ENCODE measurements at regions not wholly inside any gene's neighbourhood (a gene's known extent, or its start where the extent isn't known, plus 50 kb on each side); places are given as distances from the start of the nearest gene placed in this dataset.

DNA sequence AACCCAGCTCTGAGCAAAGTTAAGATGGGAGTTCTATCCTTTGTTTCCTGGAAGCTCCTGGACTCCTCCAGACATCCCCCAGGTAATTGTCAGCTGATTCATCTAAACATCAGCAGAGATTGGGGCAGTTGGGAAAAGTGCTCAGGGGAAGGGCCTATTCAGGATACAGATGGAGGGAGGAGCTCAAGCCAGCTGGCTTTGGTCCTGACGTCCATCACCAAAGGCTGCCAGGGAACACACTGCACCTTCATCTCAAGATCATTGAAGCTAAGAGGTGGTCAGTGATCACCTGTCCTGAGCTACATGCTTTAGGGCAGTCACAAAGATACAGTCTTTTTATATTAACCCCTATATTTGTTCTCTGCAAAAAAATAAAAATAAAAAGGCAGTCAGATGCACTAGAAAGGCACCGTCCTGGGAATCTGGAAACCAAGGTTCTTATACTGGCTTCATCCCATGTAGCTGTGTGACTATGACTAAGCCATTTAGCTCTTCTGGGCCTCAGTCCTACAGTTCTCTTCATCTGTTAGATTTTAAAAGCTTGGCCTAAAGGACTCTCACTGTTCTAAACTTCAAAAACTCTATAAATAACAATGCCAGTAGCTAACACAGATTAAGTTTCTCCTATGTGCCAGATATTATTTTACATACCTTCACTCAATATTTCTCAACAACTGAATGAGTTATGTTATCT is 446.5 kb downstream of the BCL11A start:
- H3K4me2 ChIP-seq (ENCODE audit: control insufficient read depth, insufficient read depth), result no peak overlapping the region
- no peak for ATAC-seq
- no peak overlapping the region for H3K27ac ChIP-seq (ENCODE audit: control insufficient read depth, insufficient read depth)
- no peak overlapping the region for H3K9ac ChIP-seq (ENCODE audit: control insufficient read depth, insufficient read depth, low read length)
- H3K9me3 ChIP-seq (replicated peaks; ENCODE audit: control insufficient read depth, insufficient read depth, low read length), result no peaks in the 10 kb centered on the region
- no peaks in the 10 kb centered on the region for H3K27me3 ChIP-seq (replicated peaks in 1 of 2; ENCODE audit: control insufficient read depth in 2 of 2, insufficient read depth in 2 of 2, low read length in 1 of 2)
- H4K20me1 ChIP-seq (ENCODE audit: control insufficient read depth, insufficient read depth), result no peaks in the 10 kb centered on the region
- WGBS (ENCODE audit: insufficient coverage, insufficient replicate concordance, low lambda C conversion rate, missing lambda C conversion rate), result 17% methylated on average over 2 of the region's 2 CpGs
- TF ChIP-seq BRCA1 (IDR thresholded peaks at IDR 0.05; ENCODE audit: low read depth, low read length) (no peak), SRF (IDR thresholded peaks at IDR 0.05; ENCODE audit: low read depth in 2 of 2, low read length in 2 of 2) (no peak), E4F1 (IDR thresholded peaks at IDR 0.05; ENCODE audit: borderline replicate concordance, partially characterized antibody) (no peak), MYC (IDR thresholded peaks at IDR 0.05; ENCODE audit: insufficient read depth, insufficient read length, insufficient replicate concordance, low read length, severe bottlenecking) (no peak), DPF2 (IDR thresholded peaks at IDR 0.05) (no peak), NFIC (IDR thresholded peaks at IDR 0.05; ENCODE audit: low read depth, low read length) (no peak), SMC3 (IDR thresholded peaks at IDR 0.05; ENCODE audit: borderline replicate concordance, low read length) (no peak), TCF3 (IDR thresholded peaks at IDR 0.05; ENCODE audit: borderline replicate concordance, insufficient read depth, low read depth, low read length) (no peak), RUNX3 (IDR thresholded peaks at IDR 0.05; ENCODE audit: low read length) (no peak)
- TF ChIP-seq, protein P1, sequence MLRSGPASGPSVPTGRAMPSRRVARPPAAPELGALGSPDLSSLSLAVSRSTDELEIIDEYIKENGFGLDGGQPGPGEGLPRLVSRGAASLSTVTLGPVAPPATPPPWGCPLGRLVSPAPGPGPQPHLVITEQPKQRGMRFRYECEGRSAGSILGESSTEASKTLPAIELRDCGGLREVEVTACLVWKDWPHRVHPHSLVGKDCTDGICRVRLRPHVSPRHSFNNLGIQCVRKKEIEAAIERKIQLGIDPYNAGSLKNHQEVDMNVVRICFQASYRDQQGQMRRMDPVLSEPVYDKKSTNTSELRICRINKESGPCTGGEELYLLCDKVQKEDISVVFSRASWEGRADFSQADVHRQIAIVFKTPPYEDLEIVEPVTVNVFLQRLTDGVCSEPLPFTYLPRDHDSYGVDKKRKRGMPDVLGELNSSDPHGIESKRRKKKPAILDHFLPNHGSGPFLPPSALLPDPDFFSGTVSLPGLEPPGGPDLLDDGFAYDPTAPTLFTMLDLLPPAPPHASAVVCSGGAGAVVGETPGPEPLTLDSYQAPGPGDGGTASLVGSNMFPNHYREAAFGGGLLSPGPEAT (IDR thresholded peaks at IDR 0.05; ENCODE audit: low read depth), result no peak
- TF ChIP-seq, protein P2, sequence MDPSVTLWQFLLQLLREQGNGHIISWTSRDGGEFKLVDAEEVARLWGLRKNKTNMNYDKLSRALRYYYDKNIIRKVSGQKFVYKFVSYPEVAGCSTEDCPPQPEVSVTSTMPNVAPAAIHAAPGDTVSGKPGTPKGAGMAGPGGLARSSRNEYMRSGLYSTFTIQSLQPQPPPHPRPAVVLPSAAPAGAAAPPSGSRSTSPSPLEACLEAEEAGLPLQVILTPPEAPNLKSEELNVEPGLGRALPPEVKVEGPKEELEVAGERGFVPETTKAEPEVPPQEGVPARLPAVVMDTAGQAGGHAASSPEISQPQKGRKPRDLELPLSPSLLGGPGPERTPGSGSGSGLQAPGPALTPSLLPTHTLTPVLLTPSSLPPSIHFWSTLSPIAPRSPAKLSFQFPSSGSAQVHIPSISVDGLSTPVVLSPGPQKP (IDR thresholded peaks at IDR 0.05; ENCODE audit: low read depth, low read length), result no peak
- SMC1A ChIA-PET (ENCODE audit: uncharacterized antibody, unreplicated experiment), result no interaction called here
- H3K36me3 ChIP-seq (ENCODE audit: control insufficient read depth in 2 of 2, insufficient read depth in 2 of 2, low read length in 1 of 2), result no peaks in the 10 kb centered on the region
- no peak for FAIRE-seq
- DNase-seq (ENCODE audit: low read depth, low spot score), result no peak
- CTCF ChIA-PET, result no interaction called here
- H3K4me1 ChIP-seq (ENCODE audit: control insufficient read depth, insufficient read depth, low read length), result no peaks in the 10 kb centered on the region
- RAD21 ChIA-PET (ENCODE audit: unreplicated experiment), result interaction anchor here (0.7 kb wide), 1 partner anchor 1066 kb away, joined by 5 read pairs; no protein-coding TSS in a partner anchor
- H3K4me3 ChIP-seq, result no peak overlapping the region
- POLR2A ChIA-PET, result no interaction called here
- in situ Hi-C loops (cut with MboI), result no loop called here
- no TSS peak for BruUV-seq (replicated peaks)
- intact Hi-C loops (cut with micrococcal nuclease; ENCODE audit: unreplicated experiment), result no loop called here
- no peak overlapping the region for H2AFZ ChIP-seq (ENCODE audit: control insufficient read depth, low read depth, low read length)
- no peaks in the 10 kb centered on the region for H3K79me2 ChIP-seq (ENCODE audit: control insufficient read depth, insufficient read depth, low read length)

Data from GM12878 (cell line).